ENCODE measurements at regions not wholly inside any gene's neighbourhood (a gene's known extent, or its start where the extent isn't known, plus 50 kb on each side); places are given as distances from the start of the nearest gene placed in this dataset.

- TF ChIP-seq KDM6A (CRISPR knock-in tag; IDR thresholded peaks at IDR 0.05; ENCODE audit: low read depth) (no peak), PBX2 (CRISPR knock-in tag; IDR thresholded peaks at IDR 0.05) (no peak; the same call in 1 of the 2 replicates), SMC3 (IDR thresholded peaks at IDR 0.05; ENCODE audit: low read length) (no peak), ZC3H4 (CRISPR knock-in tag; IDR thresholded peaks at IDR 0.05; ENCODE audit: borderline replicate concordance) (no peak), ZNF562 (CRISPR knock-in tag; IDR thresholded peaks at IDR 0.05; ENCODE audit: borderline replicate concordance) (peak; percentile 21; the same call in 1 of the 2 replicates), ZBTB26 (CRISPR knock-in tag; IDR thresholded peaks at IDR 0.05; ENCODE audit: borderline replicate concordance) (peak; percentile 74; the same call in 1 of the 2 replicates), BRF2 (CRISPR knock-in tag; IDR thresholded peaks at IDR 0.05) (no peak), ZNF543 (CRISPR knock-in tag; IDR thresholded peaks at IDR 0.05) (no peak), ZEB1 (IDR thresholded peaks at IDR 0.05; ENCODE audit: insufficient replicate concordance, low read depth) (peak; percentile 69), ZNF276 (CRISPR knock-in tag; IDR thresholded peaks at IDR 0.05; ENCODE audit: low read depth) (0 out of 2 replicates have a peak, but pooled peaks have one; percentile 70), ZHX1 (CRISPR knock-in tag; IDR thresholded peaks at IDR 0.05; ENCODE audit: low read depth) (peak; percentile 86), PAF1 (CRISPR knock-in tag; IDR thresholded peaks at IDR 0.05) (no peak), BCL6 (CRISPR knock-in tag; IDR thresholded peaks at IDR 0.05) (peak; percentile 59), SNAI1 (CRISPR knock-in tag; IDR thresholded peaks at IDR 0.05; ENCODE audit: borderline replicate concordance) (no peak), ZSCAN21 (CRISPR knock-in tag; IDR thresholded peaks at IDR 0.05; ENCODE audit: borderline replicate concordance) (no peak), SP4 (CRISPR knock-in tag; IDR thresholded peaks at IDR 0.05) (peak; percentile 74; the same call in 1 of the 2 replicates), ZNF75D (CRISPR knock-in tag; IDR thresholded peaks at IDR 0.05; ENCODE audit: borderline replicate concordance) (no peak), PLSCR1 (CRISPR knock-in tag; IDR thresholded peaks at IDR 0.05; ENCODE audit: borderline replicate concordance) (no peak), STAG1 (CRISPR knock-in tag; IDR thresholded peaks at IDR 0.05) (0 out of 2 replicates have a peak, but pooled peaks have one; percentile 6), E2F5 (CRISPR knock-in tag; conservative IDR thresholded peaks at IDR 0.05) (no peak)
Observed at GRCh38 chr6:27688014-27688586, 215.2 kb upstream of the ZNF184 start (continued).

All from HepG2 (cell line).